CD4-positive, alpha-beta T cell treated with Interleukin-15 for 4 hours (primary cell): ENCODE measurements at regions not wholly inside any gene's neighbourhood (a gene's known extent, or its start where the extent isn't known, plus 50 kb on each side); places are given as distances from the start of the nearest gene placed in this dataset.

Experiments
- DNase-seq: peaks from one replicate; pipeline ENCODE4 v3.0.0-alpha.2; 2020; ENCODE audit warnings: low spot score

DNA sequence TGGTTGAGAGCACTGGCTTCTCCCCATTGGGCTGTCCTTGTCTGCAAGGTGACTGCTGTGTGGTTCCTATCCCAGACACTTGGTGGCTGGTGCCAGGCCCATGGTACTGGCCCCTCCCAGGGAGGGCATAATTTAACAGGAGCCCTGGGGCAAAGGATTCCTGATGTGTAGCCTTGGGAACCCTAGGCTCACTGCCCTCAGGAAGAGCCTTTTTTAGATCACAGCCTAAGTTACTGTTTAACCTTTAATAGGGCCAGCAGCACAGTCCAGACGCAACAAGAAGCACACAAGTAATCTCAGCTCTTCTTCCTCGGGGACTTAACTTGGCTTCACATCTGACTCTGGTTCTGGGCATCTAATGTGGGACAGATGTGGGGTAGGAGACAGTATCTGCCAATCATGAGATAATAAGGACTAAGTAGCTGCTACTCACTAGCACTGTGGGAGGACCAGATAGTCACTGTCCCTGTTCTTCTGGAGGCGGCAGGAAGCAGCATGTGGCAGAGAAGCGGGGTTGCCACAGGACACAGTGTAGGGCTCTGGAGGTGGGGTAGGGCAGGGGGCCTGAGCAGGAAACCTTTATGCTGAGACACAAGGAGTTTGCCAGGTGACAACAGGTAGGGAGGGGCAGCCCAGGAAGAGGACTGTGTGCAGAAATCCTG, 136.3 kb downstream of the TMEM17 start:
- DNase-seq = no peak

DNA sequence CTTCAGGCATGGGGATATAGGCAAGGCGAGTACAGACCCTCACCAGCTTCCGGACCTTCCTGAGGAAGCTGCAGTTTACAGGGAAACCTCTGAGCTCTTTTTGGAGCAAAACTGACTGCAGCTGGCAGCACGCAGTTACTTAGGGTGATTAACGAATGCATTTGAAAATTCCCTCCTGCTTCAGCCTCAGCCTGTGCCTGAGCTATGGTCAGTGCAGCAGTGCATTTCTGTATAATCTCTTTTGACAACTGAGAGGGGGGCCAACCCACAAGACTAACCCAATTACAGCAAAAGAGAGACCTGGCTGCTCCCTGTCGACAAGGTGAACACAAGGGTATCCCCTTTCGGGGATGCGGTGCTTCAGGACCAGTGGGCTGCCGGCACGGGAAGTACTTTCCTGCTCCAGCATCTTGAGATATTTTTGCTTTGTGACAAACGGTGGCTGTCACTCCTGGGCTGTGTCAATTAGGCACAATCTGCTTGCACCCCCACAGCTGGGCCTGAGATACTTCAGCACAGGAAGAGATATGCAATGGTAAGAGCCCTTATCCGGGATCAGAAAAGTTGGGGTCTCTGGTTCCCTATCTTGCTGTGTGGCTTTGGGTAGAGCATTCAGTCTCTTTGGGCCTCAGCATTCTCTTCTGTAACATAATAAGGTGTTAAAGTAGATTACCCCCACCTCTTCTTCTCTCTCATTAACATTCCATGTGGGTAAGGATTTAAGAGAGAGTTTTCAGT, 141.0 kb downstream of the TMEM17 start:
- no peak for DNase-seq

DNA sequence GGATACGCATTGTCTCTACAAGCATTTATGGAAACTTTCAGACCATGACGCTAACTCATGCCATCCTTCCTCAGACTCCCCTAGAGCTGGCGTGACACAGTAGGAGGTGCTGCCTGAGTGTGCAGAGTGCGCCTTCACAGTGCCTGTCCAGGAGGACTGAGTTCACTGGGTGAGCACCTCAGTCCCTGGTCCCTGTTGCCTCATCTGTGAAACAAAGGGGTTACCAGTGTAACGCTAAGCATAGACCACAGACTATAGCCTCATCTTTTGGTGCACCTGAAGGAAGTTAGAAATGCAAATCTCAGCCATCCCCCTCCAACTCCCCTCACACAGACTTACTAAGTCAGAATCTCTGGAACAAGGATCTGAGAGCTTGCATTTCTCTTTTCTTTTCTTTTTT, 142.8 kb downstream of the TMEM17 start:
- no peak for DNase-seq

DNA sequence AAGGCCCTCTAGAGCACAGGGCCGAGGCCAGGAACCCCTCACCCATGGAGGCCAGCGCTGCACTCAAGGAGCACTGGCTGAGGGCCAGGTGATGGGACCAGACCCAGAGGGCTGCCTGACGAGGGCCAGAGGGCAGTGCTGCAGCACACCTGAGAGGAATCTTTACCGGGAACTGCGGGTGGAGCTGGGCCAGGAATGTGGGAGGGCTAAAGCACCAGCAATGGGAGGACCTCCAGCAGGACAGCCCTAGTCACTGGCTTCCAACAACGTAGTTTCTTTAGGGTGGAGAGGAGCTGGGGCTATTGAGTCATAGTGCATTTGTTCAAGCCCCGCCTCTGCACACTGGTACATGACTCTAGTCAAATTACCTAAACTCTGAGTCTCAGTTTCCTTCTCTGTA, 143.4 kb downstream of the TMEM17 start:
- no peak for DNase-seq

DNA sequence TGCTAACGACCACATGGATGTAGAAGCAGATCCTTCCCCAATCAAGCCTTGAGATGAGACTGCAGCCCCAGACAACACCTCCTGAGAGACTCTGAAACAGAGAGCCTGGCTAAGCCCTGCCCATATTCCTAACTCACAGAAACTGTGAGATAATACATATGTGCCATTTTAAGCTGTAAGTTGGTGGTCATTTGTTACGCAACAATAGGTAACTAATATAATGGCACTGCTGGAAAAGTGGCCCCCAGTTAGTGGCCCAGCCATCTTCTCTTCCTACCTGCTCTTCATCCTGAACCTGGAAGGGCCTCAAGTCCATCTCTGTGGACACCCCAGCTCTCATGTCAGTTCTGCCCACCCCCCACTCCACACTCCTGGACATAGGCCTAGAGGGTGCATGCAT, 144.0 kb downstream of the TMEM17 start:
- no peak for DNase-seq

DNA sequence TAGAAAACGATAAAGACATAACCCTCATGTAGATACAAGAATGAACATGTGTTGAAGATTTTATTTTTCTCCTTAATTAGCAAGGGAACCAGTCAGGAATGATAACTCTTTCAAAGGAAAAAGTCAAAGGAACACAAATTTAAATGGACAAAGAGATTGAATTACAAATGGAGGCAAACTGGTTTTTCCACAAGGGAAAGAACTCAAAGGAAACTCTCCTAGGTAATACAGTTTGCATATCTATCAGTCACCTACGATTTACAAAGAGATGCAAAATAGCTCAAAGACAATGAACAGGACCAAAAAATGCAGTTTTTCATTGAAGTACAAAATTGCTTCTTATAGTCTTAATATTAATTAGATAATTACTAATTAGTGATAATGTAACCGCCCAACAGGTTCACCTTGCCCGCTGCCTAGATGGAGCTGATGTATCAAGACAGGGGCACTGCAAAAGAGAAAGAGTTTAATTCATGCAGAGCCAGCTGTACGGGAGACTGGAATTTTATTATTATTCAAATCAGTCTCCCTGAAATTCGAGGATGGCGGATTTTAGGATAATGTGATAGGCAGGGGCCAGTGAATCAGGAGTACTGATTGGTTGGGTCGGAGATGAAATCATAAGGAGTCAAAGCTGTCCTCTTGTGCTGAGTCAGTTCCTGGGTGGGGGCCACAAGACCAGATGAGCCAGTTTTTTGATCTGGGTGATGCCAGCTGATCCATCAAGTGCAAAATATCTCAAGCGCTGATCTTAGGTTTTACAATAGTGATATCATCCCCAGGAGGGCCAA, 151.0 kb downstream of the TMEM17 start:
- no peak for DNase-seq

DNA sequence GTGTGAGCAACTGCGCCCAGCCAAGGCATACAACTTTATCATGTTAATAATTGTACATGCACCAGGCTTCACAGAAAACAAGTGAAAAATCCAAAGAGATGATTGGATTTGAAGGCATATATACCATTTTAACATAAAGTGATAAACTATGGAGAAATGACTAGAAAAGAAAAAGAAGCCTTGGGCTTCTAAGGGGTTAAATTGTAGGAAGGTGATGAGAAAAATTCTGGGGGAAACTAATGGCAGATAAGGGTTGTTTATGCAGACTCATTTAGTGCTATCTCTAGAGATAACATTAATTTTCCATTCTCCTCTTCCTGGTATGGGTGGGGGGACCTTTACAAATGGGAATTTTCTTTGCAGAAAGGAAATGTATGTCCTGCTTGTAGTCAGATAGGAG, 154.0 kb downstream of the TMEM17 start:
- DNase-seq = no peak

DNA sequence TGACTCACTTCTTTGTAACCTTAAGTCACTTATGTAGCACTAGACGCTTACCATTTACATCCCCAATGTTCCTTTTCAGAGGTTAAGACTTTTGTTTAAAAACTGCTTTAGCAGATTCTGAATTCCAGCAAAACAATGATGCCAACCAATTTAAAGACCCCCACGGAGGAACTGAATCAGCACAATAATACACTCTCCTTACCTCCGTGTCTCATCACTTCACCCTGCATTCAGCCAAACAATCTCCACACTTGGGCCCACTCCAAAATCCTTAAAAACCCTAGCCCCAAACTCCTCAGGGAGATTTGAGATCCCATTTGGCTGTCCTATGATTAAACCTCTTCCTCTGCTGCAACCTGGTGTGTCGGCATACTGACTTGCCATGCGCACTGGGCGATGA, 153.9 kb downstream of the B3GNT2 start:
- no peak for DNase-seq

DNA sequence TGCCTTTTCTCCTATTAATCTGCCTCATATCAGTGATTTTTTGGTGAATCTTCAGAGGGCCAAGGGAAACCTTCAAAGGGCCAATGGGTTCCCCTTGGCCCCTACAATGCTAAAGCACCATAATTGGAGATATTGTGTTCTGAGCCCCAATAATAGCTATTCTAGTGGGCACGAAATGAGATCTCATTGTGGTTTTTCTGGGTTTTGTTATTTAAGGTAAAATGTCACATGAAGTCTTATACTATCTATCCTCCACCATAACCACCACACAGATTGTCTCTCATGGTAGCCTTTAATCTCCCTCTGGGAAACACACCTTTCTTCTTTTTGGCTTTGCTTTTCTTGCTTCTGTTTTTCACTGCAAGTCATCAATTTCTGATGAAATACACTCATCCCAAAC, 152.8 kb downstream of the B3GNT2 start:
- DNase-seq = no peak

DNA sequence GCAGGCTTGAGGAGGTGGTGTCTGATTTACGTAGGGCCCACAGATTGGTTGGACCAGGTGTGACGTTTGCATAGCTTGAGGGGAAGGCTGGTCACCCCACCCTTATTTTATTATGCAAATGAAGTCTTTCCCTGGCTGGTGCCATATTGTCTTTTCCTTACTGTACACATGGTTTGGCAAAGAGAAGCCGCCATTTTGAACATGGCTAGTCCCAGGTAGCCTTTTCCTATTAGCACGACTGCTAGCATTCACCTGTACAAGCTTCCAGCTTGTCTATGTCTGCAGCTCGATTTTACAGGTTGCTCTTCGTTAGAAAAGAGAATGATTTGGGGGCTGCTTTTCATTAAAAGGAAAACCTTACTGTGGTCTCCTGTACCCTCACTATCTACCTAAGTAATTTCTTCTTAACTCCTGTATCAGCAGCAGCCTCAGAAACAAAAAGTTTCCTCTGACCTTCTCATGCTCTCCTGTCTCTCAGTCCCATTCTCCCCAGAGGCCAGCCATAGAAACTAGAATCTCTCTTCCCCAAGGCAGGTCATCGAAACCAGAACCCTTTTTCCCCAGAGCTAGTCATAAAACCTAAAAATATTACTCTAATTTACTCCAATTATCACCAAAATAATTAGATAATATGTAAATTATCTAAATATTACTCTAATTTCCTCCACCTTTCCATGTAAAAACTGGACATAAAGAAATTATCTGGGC, 151.8 kb downstream of the B3GNT2 start:
- DNase-seq = no peak

DNA sequence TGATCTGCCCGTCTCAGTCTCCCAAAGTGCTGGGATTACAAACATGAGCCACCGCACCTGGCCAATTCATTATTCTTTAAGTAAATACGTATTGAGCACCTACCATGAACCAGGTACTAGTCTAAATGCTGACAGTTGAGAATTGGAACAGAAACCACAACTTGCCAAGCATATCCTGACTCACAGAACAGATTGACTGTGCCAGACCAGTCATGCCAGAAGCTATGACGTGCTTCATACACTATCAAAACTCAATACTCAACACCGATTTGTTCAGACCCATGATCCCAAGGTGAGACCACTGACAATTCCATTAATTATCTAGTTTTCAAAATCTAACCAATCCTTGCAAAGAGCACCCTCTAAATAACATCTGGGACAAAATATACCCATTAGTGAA, 148.6 kb downstream of the B3GNT2 start:
- no peak for DNase-seq

DNA sequence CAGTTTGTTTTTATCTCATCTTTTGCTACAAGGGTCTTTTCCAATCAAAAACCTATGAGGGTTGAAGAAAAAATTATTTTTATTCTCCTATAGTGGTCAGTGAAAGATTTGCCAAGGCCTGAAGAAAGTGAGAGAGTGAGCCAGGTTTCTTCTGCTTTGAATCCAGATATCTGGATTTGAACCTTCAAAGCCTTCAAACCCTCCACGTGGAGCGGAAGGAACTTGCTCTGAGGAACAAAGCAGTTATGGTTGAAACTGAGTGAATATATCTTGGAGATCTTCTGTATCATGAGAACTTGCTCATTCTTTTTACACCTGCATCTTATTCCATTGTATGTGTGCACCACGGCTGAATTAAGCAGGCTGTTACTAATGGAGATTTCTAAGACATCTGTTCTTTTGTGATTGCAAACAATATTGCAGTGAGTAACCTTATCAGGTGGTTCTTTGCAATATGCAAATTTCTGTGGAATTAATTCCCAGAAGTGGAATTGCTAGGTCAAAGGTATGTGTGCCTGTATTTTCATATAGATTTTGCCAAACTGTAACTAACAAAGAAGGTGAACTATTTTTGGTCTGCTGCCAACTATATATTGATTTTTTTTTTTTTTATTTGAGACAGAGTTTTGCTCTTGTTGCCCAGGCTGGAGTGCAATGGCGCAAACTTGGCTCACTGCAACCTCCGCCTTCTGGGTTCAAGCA, 147.9 kb downstream of the B3GNT2 start:
- no peak for DNase-seq

DNA sequence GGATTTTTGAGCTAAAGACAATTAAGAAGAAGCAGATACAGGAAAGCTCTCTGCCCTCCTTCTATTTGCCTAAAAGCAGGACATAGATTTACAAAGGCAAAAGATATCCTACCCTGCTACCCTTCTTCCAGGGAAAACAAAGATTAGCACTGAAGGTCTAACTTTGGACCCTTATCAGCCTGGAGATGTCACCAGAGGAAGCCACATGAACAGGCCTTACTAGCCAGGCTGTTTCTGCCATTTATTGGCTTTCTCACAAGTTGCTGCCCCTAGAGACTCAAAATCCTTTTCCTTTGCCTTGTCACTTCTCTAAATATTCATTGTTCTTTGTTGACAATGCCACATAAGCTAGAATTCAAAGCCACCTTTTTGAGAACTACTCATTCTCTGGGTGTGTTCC, 147.3 kb downstream of the B3GNT2 start:
- DNase-seq = no peak

DNA sequence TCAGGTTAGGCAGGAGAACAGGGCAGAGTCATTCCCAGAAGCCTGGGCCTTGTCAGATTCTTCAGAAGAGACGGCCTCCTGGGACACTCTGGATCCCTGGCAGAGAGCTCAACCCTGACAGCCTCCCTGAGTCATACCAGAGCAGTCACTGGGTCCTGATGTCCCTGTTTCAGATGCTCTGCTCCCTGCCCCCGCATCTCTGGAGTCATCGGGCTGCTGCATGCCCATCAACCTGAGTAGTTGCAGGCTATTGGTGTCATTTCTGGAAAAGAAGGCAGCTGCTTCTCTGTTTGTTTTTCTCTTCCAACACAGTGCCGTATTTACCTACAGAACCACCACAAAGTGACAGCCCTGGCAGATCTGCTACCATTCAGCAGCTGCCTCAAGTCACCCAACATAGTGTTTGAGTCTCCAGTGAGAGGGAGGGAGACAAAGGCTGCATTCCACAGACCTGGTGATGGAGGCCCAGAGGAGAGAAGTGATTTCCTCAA, 145.1 kb downstream of the B3GNT2 start:
- no peak for DNase-seq

DNA sequence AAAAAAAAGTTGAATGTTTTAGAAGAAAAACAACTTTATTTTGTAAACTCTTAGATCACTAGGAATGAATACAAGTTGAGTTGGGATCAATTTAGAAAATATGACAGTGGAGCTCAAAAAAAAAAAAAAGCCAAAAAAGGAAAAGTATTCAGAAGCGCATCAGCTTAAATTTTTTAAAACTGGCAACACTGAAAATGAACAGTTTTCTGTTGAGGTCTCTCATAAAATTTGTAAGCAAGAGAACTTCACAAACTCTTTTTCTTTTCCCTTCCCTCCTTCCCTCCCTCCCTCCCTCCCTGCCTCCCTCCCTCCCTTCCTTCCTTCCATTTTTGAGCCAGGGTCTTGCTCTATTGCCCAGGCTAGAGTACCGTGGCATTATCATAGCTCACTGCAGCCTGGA, 143.9 kb downstream of the B3GNT2 start:
- DNase-seq = no peak

DNA sequence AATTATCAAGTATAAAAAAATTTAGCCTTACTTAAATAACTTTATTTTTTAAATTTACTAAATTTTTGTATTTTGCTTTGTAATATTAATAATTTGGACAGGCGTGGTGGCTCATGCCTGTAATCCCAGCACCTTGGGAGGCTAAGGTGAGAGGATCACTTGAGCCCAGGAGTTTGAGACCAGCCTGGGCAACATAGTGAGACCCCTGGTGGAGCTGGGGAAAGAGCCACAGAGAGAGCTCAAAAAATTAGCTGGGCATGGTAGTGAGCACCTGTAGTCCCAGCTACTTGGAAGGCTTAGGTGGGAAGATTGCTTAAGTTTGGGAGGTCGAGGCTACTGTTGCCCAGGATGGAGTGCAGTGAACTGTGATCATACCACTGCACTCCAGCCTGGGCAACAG, 143.5 kb downstream of the B3GNT2 start:
- DNase-seq = no peak

DNA sequence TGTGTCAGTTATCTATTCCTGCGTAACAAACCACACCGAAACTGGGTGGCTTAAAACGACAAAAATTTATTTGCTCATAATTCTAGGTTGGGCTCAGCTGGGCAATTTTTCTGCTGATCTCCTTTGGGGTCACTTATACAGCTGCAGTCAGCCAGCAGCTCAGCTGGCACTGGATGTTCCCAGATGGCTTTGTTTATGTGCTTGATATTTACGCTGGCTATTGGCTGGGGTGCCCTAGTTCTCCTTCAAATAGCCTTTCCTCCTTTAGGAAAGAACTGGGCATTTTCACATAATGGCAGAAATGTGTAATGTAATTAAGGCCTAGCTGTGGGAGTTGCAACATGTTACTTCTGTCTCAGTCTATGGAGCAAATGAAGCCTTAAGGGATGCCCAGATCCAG, 142.2 kb downstream of the B3GNT2 start:
- DNase-seq = no peak

DNA sequence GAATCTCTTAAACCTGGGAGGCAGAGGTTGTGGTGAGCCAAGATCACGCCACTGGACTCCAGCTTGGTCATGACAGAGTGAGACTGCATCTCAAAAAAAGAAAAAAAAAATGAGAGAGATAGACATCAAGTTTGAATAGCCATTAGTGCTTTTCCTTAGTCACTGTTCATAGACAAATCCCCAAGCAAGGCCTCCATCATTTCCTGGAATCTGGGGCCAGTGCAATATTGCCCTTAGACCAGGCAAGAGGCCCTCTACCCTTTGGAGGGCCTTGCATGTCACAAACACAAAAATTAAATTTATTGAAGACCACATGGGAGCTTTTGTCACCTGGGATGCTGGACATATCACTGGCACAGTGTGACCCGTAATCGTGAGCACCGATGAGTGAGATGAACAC, 141.5 kb downstream of the B3GNT2 start:
- DNase-seq = no peak

DNA sequence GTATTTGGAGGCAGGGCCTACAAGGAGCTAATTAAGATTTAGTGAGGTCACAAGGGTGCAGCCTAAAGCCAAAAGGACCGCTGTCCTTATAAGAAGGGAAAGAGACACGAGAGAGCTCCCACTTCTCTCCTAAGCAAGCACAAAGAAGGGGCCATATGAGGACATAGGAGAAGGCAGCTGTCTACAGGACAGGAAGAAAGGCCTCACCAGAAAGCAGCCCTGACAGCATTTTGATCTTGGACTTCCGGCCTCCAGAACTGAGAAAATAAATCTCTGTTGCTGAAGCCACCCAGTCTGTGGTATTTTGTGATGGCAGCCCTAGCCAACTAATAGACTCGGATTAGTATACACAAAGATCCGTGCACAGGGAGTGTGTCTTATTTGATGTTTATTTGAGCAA, 139.7 kb downstream of the B3GNT2 start:
- DNase-seq = no peak

DNA sequence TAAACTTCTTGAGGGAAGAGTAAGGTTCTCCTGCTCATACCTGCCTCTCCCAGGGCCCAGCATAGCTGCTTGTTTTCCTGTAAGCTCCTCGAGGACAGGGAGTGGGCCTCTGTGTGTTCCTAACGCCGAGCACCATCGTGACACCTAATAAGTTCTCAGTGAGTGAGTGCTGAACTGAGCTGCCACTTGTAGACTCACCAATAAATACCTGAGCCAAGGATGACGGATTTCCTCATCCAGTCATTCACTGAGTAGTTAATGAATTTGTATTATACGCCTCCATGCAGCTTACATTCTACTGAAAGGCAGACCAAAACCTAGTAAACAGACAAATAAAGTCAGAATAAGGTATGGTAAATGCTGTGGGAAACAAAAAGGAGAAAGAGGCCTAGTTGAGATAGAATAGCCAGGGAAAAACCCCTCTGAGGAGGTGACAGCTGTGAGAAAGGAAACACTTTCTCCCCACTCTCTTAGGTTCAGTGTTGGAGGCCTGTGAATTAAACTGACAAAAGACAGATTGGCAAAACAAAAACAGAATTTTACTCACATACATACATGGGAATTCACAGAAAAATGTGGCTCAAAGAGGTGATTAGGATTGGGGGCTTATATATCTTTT, 138.6 kb downstream of the B3GNT2 start:
- no peak for DNase-seq

DNA sequence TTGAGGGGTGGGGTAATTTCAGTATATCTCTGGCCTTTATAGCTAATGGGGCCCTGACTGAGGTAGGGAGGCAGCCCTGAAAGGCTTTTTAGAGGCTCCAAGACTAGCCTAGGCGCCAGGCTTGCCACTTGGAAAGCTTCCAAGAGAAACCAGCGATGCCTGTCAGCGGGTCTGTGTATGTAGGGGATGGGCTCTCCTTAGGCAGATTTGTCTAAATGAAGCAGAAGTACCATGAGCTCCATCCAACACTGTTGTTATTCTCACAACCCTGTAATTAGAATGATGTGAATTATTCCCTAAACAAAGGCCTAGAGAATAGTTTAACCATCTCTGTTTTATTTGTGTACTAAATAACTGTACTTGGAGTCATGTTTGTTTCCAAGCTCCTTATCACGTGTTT, 138.1 kb downstream of the B3GNT2 start:
- no peak for DNase-seq
